ENCODE measurements at regions not wholly inside any gene's neighbourhood (a gene's known extent, or its start where the extent isn't known, plus 50 kb on each side); places are given as distances from the start of the nearest gene placed in this dataset.

DNA sequence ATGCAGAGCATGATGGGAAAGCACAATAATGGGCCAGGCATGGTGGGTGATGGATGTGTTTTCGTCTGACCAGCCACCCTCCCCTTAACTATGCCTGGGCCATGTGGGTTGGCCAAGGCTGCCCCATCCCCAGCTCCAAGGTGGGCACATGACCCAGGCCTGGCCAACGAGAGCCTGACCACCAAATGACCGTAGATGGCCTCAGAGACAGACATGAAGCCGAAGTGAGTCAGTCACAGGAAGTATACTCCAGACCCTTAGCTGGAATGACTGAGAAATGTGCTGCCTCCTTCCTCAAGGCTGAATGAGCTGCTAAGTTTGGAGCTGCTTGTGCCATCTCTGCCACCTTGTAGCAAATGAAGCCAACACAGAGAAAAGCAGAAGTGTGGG, 233.6 kb downstream of the BCL11B start:
- Mint-ChIP-seq H3K9me3 (peaks cover 7% of the 10 kb centered on the region), H3K36me3 (no peaks in the 10 kb centered on the region), H3K27me3 (no peaks in the 10 kb centered on the region), H3K27ac (no peak overlapping the region), H3K4me1 (no peaks in the 10 kb centered on the region), H3K4me3 (no peak overlapping the region)
- ATAC-seq = no peak

DNA sequence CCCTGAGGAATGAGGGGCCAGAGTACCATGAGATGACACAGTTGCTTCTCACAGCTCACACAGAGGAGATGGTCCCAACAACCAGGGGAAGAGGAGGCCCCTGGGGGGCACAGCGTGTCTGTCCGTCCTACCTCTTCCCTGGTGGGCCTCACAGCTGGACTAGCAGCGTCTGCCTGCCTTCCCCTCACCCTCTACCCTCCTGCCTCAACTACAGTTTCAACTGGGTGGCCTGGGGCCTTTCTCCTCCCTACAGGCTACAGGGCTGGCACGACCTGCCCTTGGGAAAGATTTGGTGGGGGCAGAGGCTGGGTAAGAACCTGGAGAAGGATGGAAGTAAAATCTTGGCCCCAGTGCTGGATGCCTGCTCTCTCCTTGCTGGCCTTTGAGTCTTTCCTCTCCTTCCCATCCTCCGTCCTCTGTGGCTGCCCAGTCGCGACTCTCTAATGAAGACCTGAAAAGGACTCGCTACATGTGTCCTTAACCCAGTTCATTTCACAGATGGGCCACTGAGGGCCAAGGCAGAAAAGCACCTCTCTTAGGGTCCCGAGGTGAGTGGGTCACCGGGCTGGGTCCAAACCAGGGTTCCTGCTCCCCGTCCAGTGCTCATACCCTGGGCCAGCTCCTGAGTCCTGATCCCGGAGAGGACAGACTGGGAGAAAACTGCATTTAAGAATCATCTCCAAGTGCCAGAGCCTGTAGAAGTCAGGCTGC, 232.5 kb downstream of the BCL11B start:
- H3K9me3 Mint-ChIP-seq = peaks cover 7% of the 10 kb centered on the region
- no peak overlapping the region for H3K4me3 Mint-ChIP-seq
- H3K27me3 Mint-ChIP-seq = no peaks in the 10 kb centered on the region
- no peaks in the 10 kb centered on the region for H3K4me1 Mint-ChIP-seq
- H3K36me3 Mint-ChIP-seq = no peaks in the 10 kb centered on the region
- no peak overlapping the region for H3K27ac Mint-ChIP-seq
- ATAC-seq = no peak

GRCh38 chr14:99040052-99040451, 231.9 kb downstream of the BCL11B start:
- no peak overlapping the region for H3K27ac Mint-ChIP-seq
- no peaks in the 10 kb centered on the region for H3K36me3 Mint-ChIP-seq
- no peaks in the 10 kb centered on the region for H3K27me3 Mint-ChIP-seq
- H3K4me3 Mint-ChIP-seq = no peak overlapping the region
- H3K9me3 Mint-ChIP-seq = peaks cover 11% of the 10 kb centered on the region
- no peaks in the 10 kb centered on the region for H3K4me1 Mint-ChIP-seq
- no peak for ATAC-seq

DNA sequence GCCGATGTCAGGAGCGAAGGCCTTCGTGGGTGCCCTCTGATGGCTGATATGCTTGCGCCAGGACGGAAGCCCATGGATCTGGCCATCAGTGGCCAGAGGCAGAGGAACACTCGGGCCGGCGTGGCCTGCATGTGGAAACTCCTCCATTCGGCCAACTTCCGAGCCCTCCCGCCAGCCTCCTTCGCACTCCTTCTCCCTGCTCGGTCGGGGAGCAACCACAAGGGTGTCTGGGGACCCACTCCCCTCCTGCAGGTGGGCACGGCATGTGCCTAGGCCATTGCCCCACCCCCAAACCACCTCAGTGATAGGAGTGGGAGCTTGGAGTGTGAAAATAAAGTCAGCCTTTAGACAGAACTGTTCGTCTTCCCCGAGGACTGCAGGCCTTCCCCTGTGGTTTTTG, 231.3 kb downstream of the BCL11B start:
- peaks cover 12% of the 10 kb centered on the region for H3K9me3 Mint-ChIP-seq
- no peak overlapping the region for H3K4me3 Mint-ChIP-seq
- no peak for ATAC-seq
- no peaks in the 10 kb centered on the region for H3K4me1 Mint-ChIP-seq
- no peaks in the 10 kb centered on the region for H3K27me3 Mint-ChIP-seq
- H3K36me3 Mint-ChIP-seq = no peaks in the 10 kb centered on the region
- H3K27ac Mint-ChIP-seq = no peak overlapping the region

DNA sequence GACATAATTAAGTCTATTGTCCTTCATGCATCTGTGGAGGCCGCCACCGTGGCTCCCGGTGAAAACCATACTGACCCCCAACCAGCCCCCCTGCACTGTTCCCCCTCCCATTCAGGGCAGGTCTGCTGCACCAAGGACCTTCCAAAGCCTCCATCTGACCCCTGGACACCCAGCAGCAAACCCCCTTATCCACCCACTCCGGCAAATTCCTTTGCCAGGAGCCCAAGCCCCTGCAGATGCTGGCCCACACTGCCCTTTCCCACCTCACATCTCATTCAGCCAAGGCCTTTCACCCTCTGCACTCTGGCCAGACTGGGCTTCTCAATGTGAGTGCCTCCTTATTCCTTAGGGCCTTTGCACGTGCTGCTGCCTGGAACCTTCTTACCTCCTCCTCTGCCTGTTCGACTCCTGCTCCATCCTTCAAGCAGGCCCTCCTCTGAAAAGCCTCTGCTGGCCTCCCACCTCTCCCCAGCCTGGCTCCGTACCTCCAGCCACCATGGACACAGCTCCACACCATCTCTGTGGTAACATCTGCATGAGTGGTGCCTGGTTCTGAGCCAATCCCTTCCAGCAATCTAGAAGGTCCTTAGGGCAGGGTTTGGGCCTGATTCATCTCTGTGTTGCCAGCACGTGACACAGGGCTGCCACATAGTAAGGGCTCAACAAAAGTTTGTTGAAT, 230.7 kb downstream of the BCL11B start:
- Mint-ChIP-seq H3K4me1 (no peaks in the 10 kb centered on the region), H3K27ac (no peak overlapping the region), H3K4me3 (no peak overlapping the region), H3K27me3 (no peaks in the 10 kb centered on the region), H3K36me3 (no peaks in the 10 kb centered on the region), H3K9me3 (peaks cover 12% of the 10 kb centered on the region)
- ATAC-seq = no peak

- Mint-ChIP-seq H3K4me1 (no peaks in the 10 kb centered on the region), H3K27ac (no peak overlapping the region), H3K27me3 (no peaks in the 10 kb centered on the region), H3K9me3 (peaks cover 12% of the 10 kb centered on the region), H3K4me3 (no peak overlapping the region), H3K36me3 (no peaks in the 10 kb centered on the region)
- ATAC-seq = no peak
Observed at GRCh38 chr14:99041820-99042174, 230.2 kb downstream of the BCL11B start.

DNA sequence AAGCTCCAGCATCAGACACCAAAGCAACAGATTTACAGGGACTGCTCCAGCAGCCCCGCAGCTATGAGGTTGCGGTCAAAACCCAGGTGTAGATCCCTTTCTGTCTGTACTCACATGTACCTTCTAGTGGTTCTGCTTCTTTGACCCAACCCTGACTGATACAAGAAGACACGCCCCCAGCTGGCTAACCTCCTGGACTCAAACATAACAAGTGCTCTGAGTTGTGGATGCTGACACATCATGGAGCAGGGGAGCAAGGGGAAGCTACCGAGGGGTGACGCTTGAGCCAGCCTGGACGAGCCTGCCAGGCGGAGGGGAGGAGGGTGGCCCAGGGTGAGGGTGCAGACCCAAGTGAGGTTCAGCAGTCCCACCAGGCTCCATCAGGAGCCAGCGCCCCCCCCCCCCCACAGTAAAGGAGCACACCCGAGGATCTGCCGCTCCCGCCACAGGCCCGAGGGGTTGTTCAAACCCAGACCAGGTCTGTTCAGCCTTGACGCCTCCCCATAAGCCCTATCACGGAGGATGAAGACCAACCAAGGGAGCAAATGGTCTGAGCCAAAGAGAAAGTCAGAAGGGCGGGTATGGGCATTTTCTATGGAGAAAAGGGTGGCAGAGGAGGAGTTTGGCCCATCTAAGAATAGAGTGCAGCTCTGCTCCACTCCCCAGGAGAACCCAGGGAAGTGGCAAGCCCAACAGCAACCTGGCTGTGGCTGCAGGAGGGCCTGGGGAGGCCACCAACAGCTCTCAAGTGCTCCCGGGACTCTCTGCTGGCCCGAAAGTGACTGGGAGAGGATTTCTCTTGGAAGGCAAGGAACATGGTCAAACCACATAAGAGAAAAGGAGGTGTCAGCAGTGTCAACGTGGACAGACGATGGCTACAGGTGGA, 229.4 kb downstream of the BCL11B start:
- ATAC-seq = no peak
- no peaks in the 10 kb centered on the region for H3K27me3 Mint-ChIP-seq
- no peaks in the 10 kb centered on the region for H3K36me3 Mint-ChIP-seq
- H3K4me3 Mint-ChIP-seq = no peak overlapping the region
- H3K27ac Mint-ChIP-seq = no peak overlapping the region
- peaks cover 9% of the 10 kb centered on the region for H3K9me3 Mint-ChIP-seq
- H3K4me1 Mint-ChIP-seq = no peaks in the 10 kb centered on the region

GRCh38 chr14:99043267-99043615, 228.8 kb downstream of the BCL11B start:
- no peaks in the 10 kb centered on the region for H3K27me3 Mint-ChIP-seq
- no peaks in the 10 kb centered on the region for H3K4me1 Mint-ChIP-seq
- H3K4me3 Mint-ChIP-seq = no peak overlapping the region
- ATAC-seq = no peak
- H3K9me3 Mint-ChIP-seq = peaks cover 10% of the 10 kb centered on the region
- no peaks in the 10 kb centered on the region for H3K36me3 Mint-ChIP-seq
- no peak overlapping the region for H3K27ac Mint-ChIP-seq

DNA sequence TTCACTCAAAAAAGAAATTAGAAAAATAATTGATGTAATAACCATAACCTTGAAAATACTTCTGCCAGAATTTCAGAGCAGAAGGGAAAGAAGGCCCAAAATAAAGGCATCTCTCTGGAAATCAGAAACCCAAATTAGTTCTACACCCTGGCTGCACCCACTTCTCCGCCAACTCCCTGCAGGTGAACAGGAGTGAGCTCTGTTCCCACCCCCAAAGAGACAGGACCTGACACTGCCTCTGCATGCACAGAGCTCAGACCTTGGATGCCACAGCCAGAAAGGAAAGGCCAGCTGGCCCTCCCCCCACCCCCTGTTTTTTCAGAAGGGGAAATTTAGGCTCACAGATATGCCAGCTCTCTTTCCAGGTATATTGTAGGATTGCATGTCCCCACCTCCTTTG, 228.2 kb downstream of the BCL11B start:
- Mint-ChIP-seq H3K4me1 (no peaks in the 10 kb centered on the region), H3K27ac (no peak overlapping the region), H3K27me3 (no peaks in the 10 kb centered on the region), H3K36me3 (no peaks in the 10 kb centered on the region), H3K4me3 (no peak overlapping the region), H3K9me3 (peaks cover 13% of the 10 kb centered on the region)
- ATAC-seq = no peak

GRCh38 chr14:99047441-99048031, 224.5 kb downstream of the BCL11B start:
- H3K9me3 Mint-ChIP-seq = peaks cover 30% of the 10 kb centered on the region
- no peak for ATAC-seq
- no peaks in the 10 kb centered on the region for H3K4me1 Mint-ChIP-seq
- no peak overlapping the region for H3K4me3 Mint-ChIP-seq
- no peaks in the 10 kb centered on the region for H3K27me3 Mint-ChIP-seq
- no peaks in the 10 kb centered on the region for H3K36me3 Mint-ChIP-seq
- H3K27ac Mint-ChIP-seq = no peak overlapping the region

GRCh38 chr14:99050309-99050708, 221.7 kb downstream of the BCL11B start:
- Mint-ChIP-seq H3K36me3 (no peaks in the 10 kb centered on the region), H3K4me1 (no peaks in the 10 kb centered on the region), H3K9me3 (peaks cover 32% of the 10 kb centered on the region), H3K27ac (no peak overlapping the region), H3K27me3 (no peaks in the 10 kb centered on the region), H3K4me3 (no peak overlapping the region)
- no peak for ATAC-seq

GRCh38 chr14:99052467-99052866, 219.5 kb downstream of the BCL11B start:
- ATAC-seq = no peak
- H3K4me1 Mint-ChIP-seq = no peaks in the 10 kb centered on the region
- no peak overlapping the region for H3K27ac Mint-ChIP-seq
- H3K9me3 Mint-ChIP-seq = peaks cover 37% of the 10 kb centered on the region
- no peak overlapping the region for H3K4me3 Mint-ChIP-seq
- no peaks in the 10 kb centered on the region for H3K36me3 Mint-ChIP-seq
- H3K27me3 Mint-ChIP-seq = no peaks in the 10 kb centered on the region

- peaks cover 28% of the 10 kb centered on the region for H3K9me3 Mint-ChIP-seq
- no peak for ATAC-seq
- H3K4me1 Mint-ChIP-seq = no peaks in the 10 kb centered on the region
- H3K27ac Mint-ChIP-seq = no peak overlapping the region
- H3K36me3 Mint-ChIP-seq = no peaks in the 10 kb centered on the region
- no peak overlapping the region for H3K4me3 Mint-ChIP-seq
- H3K27me3 Mint-ChIP-seq = no peaks in the 10 kb centered on the region
Observed at GRCh38 chr14:99055019-99055418, 217.0 kb downstream of the BCL11B start.

DNA sequence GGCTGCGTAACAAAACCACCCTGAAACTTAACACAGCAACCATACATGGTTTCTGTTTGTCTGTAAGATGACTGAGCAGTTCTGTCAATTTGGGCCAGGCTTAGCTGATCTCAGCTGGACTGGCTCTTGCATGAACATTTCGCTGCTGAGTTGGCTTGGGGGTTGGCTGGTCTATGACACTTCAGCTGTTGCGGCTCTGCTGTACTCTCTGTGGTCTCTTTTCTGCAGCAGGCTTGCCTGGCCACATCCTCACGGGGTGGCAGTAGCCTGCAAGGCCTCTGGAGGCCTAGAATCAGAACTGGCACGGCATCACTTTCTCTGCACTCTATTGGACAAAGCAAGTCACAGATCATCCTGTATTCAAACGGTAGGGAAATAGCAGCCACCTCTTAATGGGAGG, 216.2 kb downstream of the BCL11B start:
- Mint-ChIP-seq H3K27ac (no peak overlapping the region), H3K36me3 (no peaks in the 10 kb centered on the region), H3K4me3 (no peak overlapping the region), H3K4me1 (no peaks in the 10 kb centered on the region), H3K27me3 (no peaks in the 10 kb centered on the region), H3K9me3 (peaks cover 24% of the 10 kb centered on the region)
- ATAC-seq = no peak

- Mint-ChIP-seq H3K27ac (no peak overlapping the region), H3K9me3 (peaks cover 13% of the 10 kb centered on the region), H3K4me3 (no peak overlapping the region), H3K27me3 (no peaks in the 10 kb centered on the region), H3K4me1 (no peaks in the 10 kb centered on the region), H3K36me3 (no peaks in the 10 kb centered on the region)
- ATAC-seq = no peak
Observed at GRCh38 chr14:99057576-99058083, 214.4 kb downstream of the BCL11B start.

Data from stimulated activated memory B cell treated with anti-CD40 and anti-IgM and Interleukin-4, amounts not matched to agents 10 μg/mL and 1 μg/mL and 100 μg/mL, for 72 hours (primary cell).